Type B pancreatic cell (in vitro differentiated cells): ENCODE measurements at regions not wholly inside any gene's neighbourhood (a gene's known extent, or its start where the extent isn't known, plus 50 kb on each side); places are given as distances from the start of the nearest gene placed in this dataset.

Experiments
- DNase-seq: peaks from one replicate; pipeline ENCODE4 v3.0.0; 2021; ENCODE audit warnings: mixed read lengths; ENCODE audit not compliant: unreplicated experiment; ENCODE audit errors: extremely low spot score
- H3K27ac Mint-ChIP-seq: 2 replicates; pipeline ENCODE4 v1.8.0; 2021; ENCODE audit warnings: mild to moderate bottlenecking, mixed read lengths
- H3K27me3 Mint-ChIP-seq: 2 replicates; pipeline ENCODE4 v1.8.0; 2021; ENCODE audit warnings: mixed read lengths
- H3K36me3 Mint-ChIP-seq: 2 replicates; pipeline ENCODE4 v1.8.0; 2021; ENCODE audit warnings: mixed read lengths
- H3K4me1 Mint-ChIP-seq: one replicate; pipeline ENCODE4 v1.8.0; 2021; ENCODE audit warnings: mixed read lengths; ENCODE audit not compliant: unreplicated experiment
- H3K4me3 Mint-ChIP-seq: 2 replicates; pipeline ENCODE4 v1.8.0; 2021; ENCODE audit warnings: mild to moderate bottlenecking, mixed read lengths
- H3K9me3 Mint-ChIP-seq: 2 replicates; pipeline ENCODE4 v1.8.0; 2021; ENCODE audit warnings: mixed read lengths
- CTCF ChIP-seq: fragments of 200-600 bp; sonication (generic); conservative IDR thresholded peaks from 2 replicates; pipeline ENCODE4 v1.5.0; 2021; ENCODE audit warnings: antibody characterized with exemption, mild to moderate bottlenecking

DNA sequence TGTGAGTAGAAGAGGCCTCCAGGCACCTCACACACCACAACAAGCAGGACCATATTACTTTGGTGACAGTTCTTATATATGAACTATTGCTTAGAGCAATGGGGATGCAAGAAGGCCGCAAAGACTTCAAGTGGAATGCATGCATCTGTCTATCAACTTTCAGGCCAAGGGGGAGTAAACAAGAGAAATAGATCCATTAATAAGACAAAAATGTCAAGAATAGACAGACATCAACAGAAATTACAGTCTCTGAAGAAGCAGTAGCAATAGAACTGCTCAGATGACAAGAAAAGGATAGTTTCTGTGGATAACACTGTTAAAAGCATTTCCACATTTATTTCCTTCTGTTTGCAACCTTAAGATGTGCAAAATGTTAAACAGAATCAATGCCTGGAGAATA, 1057.7 kb downstream of the UQCRFS1 start:
- Mint-ChIP-seq H3K36me3 (no peaks in the 10 kb centered on the region), H3K27me3 (peaks cover 24% of the 10 kb centered on the region)

DNA sequence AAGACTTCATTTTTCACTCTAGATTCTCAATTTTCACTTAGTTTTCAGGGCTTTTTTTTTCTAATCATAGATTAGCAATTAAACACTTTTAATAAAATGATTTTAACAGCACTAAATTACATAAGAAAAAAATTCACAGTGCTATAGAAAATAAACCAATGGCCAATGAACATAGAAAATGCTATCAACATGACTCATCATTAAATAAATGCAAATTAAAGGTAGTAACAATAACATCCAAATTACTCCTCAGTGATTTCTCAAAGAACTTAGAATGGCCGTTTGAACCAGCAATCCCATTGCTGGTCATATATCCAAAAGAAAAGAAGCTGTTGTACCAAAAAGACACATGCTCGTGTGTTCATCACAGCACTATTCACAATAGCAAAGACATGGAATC, 1058.9 kb downstream of the UQCRFS1 start:
- no peaks in the 10 kb centered on the region for H3K36me3 Mint-ChIP-seq
- H3K27ac Mint-ChIP-seq = no peak overlapping the region
- TF ChIP-seq CTCF = no peak
- peaks cover 26% of the 10 kb centered on the region for H3K27me3 Mint-ChIP-seq
- peaks cover 8% of the 10 kb centered on the region for H3K4me1 Mint-ChIP-seq
- H3K9me3 Mint-ChIP-seq = peaks cover 3% of the 10 kb centered on the region
- no peak for DNase-seq
- H3K4me3 Mint-ChIP-seq = no peak overlapping the region

More for the DNA sequence above, 1057.7 kb downstream of the UQCRFS1 start:
- Mint-ChIP-seq H3K4me3 (no peak overlapping the region), H3K9me3 (peaks cover 11% of the 10 kb centered on the region), H3K27ac (no peak overlapping the region), H3K4me1 (peaks cover 8% of the 10 kb centered on the region)
- no peak for DNase-seq
- TF ChIP-seq CTCF = no peak

DNA sequence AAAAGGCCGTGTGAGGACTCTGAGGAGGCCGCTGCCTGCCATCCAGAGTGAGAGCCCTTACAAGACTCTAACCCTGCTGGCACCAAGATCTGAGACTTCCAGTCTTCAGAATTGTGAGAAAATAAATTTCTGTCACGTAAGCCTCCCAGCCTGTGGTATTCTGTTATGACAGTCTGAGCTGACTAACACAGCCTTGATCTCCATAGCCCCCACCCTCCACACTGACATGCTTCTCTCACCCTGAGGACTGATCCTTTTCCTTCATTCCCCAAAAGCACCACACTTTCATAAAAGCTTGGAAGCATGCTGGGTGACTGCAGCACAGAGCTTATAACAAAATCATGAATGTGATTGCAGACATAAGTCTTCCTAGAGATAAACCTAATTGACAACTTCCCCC, 1059.8 kb downstream of the UQCRFS1 start:
- peaks cover 31% of the 10 kb centered on the region for H3K27me3 Mint-ChIP-seq
- H3K4me1 Mint-ChIP-seq = peaks cover 8% of the 10 kb centered on the region
- H3K36me3 Mint-ChIP-seq = no peaks in the 10 kb centered on the region
- no peaks in the 10 kb centered on the region for H3K9me3 Mint-ChIP-seq
- no peak for DNase-seq
- H3K27ac Mint-ChIP-seq = no peak overlapping the region
- TF ChIP-seq CTCF = no peak
- H3K4me3 Mint-ChIP-seq = no peak overlapping the region

GRCh38 chr19:28152195-28152594, 1060.8 kb downstream of the UQCRFS1 start:
- Mint-ChIP-seq H3K27ac (no peak overlapping the region), H3K4me3 (no peak overlapping the region), H3K4me1 (peaks cover 8% of the 10 kb centered on the region), H3K9me3 (no peaks in the 10 kb centered on the region), H3K27me3 (peaks cover 33% of the 10 kb centered on the region), H3K36me3 (no peaks in the 10 kb centered on the region)
- TF ChIP-seq CTCF = no peak
- no peak for DNase-seq

- Mint-ChIP-seq H3K36me3 (no peaks in the 10 kb centered on the region), H3K4me1 (peaks cover 8% of the 10 kb centered on the region), H3K27ac (no peak overlapping the region), H3K4me3 (no peak overlapping the region), H3K9me3 (no peaks in the 10 kb centered on the region), H3K27me3 (peaks cover 53% of the 10 kb centered on the region)
- no peak for TF ChIP-seq CTCF
- DNase-seq = no peak
Observed at GRCh38 chr19:28150129-28150528, 1062.8 kb downstream of the UQCRFS1 start.

- Mint-ChIP-seq H3K4me3 (no peak overlapping the region), H3K27me3 (peaks cover 64% of the 10 kb centered on the region), H3K9me3 (no peaks in the 10 kb centered on the region), H3K36me3 (no peaks in the 10 kb centered on the region), H3K4me1 (peaks cover 8% of the 10 kb centered on the region), H3K27ac (no peak overlapping the region)
- TF ChIP-seq CTCF = no peak
- no peak for DNase-seq
Observed at GRCh38 chr19:28148554-28148953, 1064.4 kb downstream of the UQCRFS1 start.
